ENCODE measurements at regions not wholly inside any gene's neighbourhood (a gene's known extent, or its start where the extent isn't known, plus 50 kb on each side); places are given as distances from the start of the nearest gene placed in this dataset.

GRCh38 chr6:170048615-170049256 is 242.1 kb downstream of the DLL1 start:
- Histone ChIP-seq H3K36me3 (ENCODE audit: control insufficient read depth, insufficient read depth, low read length) (no peaks in the 10 kb centered on the region), H3K4me3 (ENCODE audit: low read depth, low read length) (no peak overlapping the region), H3K27me3 (ENCODE audit: control insufficient read depth, insufficient read depth, low read length) (peaks cover 6% of the 10 kb centered on the region)
- DNase-seq (ENCODE audit: low read depth) (no peak), FAIRE-seq (no peak)
- TF ChIP-seq CTCF (IDR thresholded peaks at IDR 0.05; ENCODE audit: insufficient read depth, low read length, severe bottlenecking): no peak

- Histone ChIP-seq H3K4me3 (ENCODE audit: low read depth, low read length) (no peak overlapping the region), H3K27me3 (ENCODE audit: control insufficient read depth, insufficient read depth, low read length) (peaks cover 7% of the 10 kb centered on the region), H3K36me3 (ENCODE audit: control insufficient read depth, insufficient read depth, low read length) (no peaks in the 10 kb centered on the region)
- FAIRE-seq (no peak), DNase-seq (ENCODE audit: low read depth) (no peak)
- TF ChIP-seq CTCF (IDR thresholded peaks at IDR 0.05; ENCODE audit: insufficient read depth, low read length, severe bottlenecking): no peak
Measured at GRCh38 chr6:170047823-170048222, 243.1 kb downstream of the DLL1 start.

- Histone ChIP-seq H3K36me3 (ENCODE audit: control insufficient read depth, insufficient read depth, low read length) (no peaks in the 10 kb centered on the region), H3K27me3 (ENCODE audit: control insufficient read depth, insufficient read depth, low read length) (peaks cover 7% of the 10 kb centered on the region), H3K4me3 (ENCODE audit: low read depth, low read length) (no peak overlapping the region)
- DNase-seq (ENCODE audit: low read depth) (no peak), FAIRE-seq (peak; percentile 73)
- TF ChIP-seq CTCF (IDR thresholded peaks at IDR 0.05; ENCODE audit: insufficient read depth, low read length, severe bottlenecking): no peak
Measured at GRCh38 chr6:170046791-170047626, 243.9 kb downstream of the DLL1 start.

- FAIRE-seq: no peak
- DNase-seq (ENCODE audit: low read depth): no peak
- Histone ChIP-seq H3K36me3 (ENCODE audit: control insufficient read depth, insufficient read depth, low read length) (no peaks in the 10 kb centered on the region), H3K4me3 (ENCODE audit: low read depth, low read length) (no peak overlapping the region), H3K27me3 (ENCODE audit: control insufficient read depth, insufficient read depth, low read length) (peaks cover 7% of the 10 kb centered on the region)
- no peak for TF ChIP-seq CTCF (IDR thresholded peaks at IDR 0.05; ENCODE audit: insufficient read depth, low read length, severe bottlenecking)
Measured at GRCh38 chr6:170045981-170046667, 244.8 kb downstream of the DLL1 start.

- DNase-seq (ENCODE audit: low read depth) (no peak), FAIRE-seq (no peak)
- no peaks in the 10 kb centered on the region for H3K36me3 ChIP-seq (ENCODE audit: control insufficient read depth, insufficient read depth, low read length)
- no peak overlapping the region for H3K4me3 ChIP-seq (ENCODE audit: low read depth, low read length)
- no peak for TF ChIP-seq CTCF (IDR thresholded peaks at IDR 0.05; ENCODE audit: insufficient read depth, low read length, severe bottlenecking)
- H3K27me3 ChIP-seq (ENCODE audit: control insufficient read depth, insufficient read depth, low read length): peaks cover 7% of the 10 kb centered on the region
Measured at GRCh38 chr6:170045563-170045960, 245.3 kb downstream of the DLL1 start.
